ENCODE measurements at regions not wholly inside any gene's neighbourhood (a gene's known extent, or its start where the extent isn't known, plus 50 kb on each side); places are given as distances from the start of the nearest gene placed in this dataset.

- TF ChIP-seq CTCF (IDR thresholded peaks at IDR 0.05) (no peak), EZH2 (IDR thresholded peaks at IDR 0.05) (no peak)
Observed at GRCh38 chr2:41445865-41446264, 602.0 kb upstream of the PKDCC start.

All from neural progenitor cell (in vitro differentiated cells).